ENCODE measurements at regions not wholly inside any gene's neighbourhood (a gene's known extent, or its start where the extent isn't known, plus 50 kb on each side); places are given as distances from the start of the nearest gene placed in this dataset.
"Not testable (repeated sequence)": the region's sequence is repeated elsewhere in the genome, so short reads cannot be mapped to it uniquely, and the experiment has no call there.

DNA sequence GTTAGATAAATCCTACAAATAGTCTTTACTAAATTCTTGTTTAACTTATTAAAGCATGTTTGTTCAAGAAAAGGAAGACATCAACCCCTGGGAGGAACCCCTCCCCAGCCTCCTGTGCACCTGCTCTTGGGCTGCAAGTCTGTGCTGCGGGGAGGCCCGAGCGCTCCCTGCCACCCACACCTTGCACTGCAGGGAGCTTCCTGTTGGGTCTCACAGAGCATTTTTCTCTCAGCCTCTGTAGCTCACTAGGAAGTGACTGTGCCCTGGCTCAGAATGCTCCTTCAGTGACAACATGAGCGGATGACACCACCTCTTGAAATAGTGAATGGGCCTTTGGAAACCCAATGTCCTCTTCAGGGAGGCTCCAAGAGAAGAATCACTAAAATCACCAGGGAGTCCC is 81.1 kb downstream of the OR4M2 start:
- TF ChIP-seq, protein P1, sequence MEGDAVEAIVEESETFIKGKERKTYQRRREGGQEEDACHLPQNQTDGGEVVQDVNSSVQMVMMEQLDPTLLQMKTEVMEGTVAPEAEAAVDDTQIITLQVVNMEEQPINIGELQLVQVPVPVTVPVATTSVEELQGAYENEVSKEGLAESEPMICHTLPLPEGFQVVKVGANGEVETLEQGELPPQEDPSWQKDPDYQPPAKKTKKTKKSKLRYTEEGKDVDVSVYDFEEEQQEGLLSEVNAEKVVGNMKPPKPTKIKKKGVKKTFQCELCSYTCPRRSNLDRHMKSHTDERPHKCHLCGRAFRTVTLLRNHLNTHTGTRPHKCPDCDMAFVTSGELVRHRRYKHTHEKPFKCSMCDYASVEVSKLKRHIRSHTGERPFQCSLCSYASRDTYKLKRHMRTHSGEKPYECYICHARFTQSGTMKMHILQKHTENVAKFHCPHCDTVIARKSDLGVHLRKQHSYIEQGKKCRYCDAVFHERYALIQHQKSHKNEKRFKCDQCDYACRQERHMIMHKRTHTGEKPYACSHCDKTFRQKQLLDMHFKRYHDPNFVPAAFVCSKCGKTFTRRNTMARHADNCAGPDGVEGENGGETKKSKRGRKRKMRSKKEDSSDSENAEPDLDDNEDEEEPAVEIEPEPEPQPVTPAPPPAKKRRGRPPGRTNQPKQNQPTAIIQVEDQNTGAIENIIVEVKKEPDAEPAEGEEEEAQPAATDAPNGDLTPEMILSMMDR (IDR thresholded peaks at IDR 0.05): not testable (repeated sequence)
- TF ChIP-seq POLR2A (IDR thresholded peaks at IDR 0.05): not testable (repeated sequence)
